HL-60 (cell line): ENCODE measurements at regions not wholly inside any gene's neighbourhood (a gene's known extent, or its start where the extent isn't known, plus 50 kb on each side); places are given as distances from the start of the nearest gene placed in this dataset.

ENCODE experiments used
- CTCF ChIP-seq: IDR thresholded peaks from one replicate; pipeline ENCODE4 v1.5.1; 2011; ENCODE audit warnings: low read length, control low read depth, inconsistent platforms; ENCODE audit not compliant: insufficient read depth
- GABPA ChIP-seq: IDR thresholded peaks from 2 replicates; pipeline ENCODE4 v1.6.1; 2012; ENCODE audit warnings: low read depth

- TF ChIP-seq CTCF, result no peak
- TF ChIP-seq GABPA, result no peak
These were observed 141.3 kb upstream of the SP8 start for GRCh38 chr7:20927976-20928375.
